ENCODE measurements at regions not wholly inside any gene's neighbourhood (a gene's known extent, or its start where the extent isn't known, plus 50 kb on each side); places are given as distances from the start of the nearest gene placed in this dataset.
"Not testable (repeated sequence)": the region's sequence is repeated elsewhere in the genome, so short reads cannot be mapped to it uniquely, and the experiment has no call there.

GRCh38 chr2:187610450-187610849, 56.2 kb upstream of the TFPI start:
- not testable (repeated sequence) for DNase-seq (ENCODE audit: low read depth, low spot score); H3K4me3 ChIP-seq (ENCODE audit: low read length)

- H3K4me3 ChIP-seq (ENCODE audit: low read length) = no peak overlapping the region
- DNase-seq (ENCODE audit: low read depth, low spot score) = no peak
Observed at GRCh38 chr2:187612857-187613256, 58.6 kb upstream of the TFPI start.

GRCh38 chr2:187614756-187615155, 60.5 kb upstream of the TFPI start:
- no peak for DNase-seq (ENCODE audit: low read depth, low spot score)
- no peak overlapping the region for H3K4me3 ChIP-seq (ENCODE audit: low read length)

DNA sequence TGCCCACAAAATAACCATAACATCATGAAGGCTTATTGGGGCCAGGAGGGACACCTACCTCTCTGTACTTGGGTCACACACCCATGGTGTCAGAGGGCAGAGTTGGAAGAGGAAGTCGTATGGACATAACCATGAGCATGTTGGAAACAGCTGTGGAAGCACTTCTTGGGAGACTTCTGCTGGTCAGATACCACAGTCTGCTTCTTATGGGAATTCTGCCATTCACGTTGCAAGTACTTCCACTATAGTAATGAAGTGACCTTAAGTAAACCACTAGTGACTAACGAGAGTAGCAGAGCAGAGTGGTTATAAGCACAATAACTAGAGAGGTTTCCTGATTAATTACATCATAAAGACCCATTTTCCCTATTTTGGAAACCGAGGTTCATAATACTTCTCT, 61.1 kb upstream of the TFPI start:
- no peak for DNase-seq (ENCODE audit: low read depth, low spot score)
- H3K4me3 ChIP-seq (ENCODE audit: low read length) = no peak overlapping the region

- no peak for DNase-seq (ENCODE audit: low read depth, low spot score)
- H3K4me3 ChIP-seq (ENCODE audit: low read length) = no peak overlapping the region
Observed at GRCh38 chr2:187615902-187616301, 61.7 kb upstream of the TFPI start.

- no peak overlapping the region for H3K4me3 ChIP-seq (ENCODE audit: low read length)
- DNase-seq (ENCODE audit: low read depth, low spot score) = no peak
Observed at GRCh38 chr2:187617120-187617519, 62.9 kb upstream of the TFPI start.

- DNase-seq (ENCODE audit: low read depth, low spot score) = no peak
- no peak overlapping the region for H3K4me3 ChIP-seq (ENCODE audit: low read length)
Observed at GRCh38 chr2:187617905-187618304, 63.7 kb upstream of the TFPI start.

GRCh38 chr2:187618813-187619212, 64.6 kb upstream of the TFPI start:
- no peak for DNase-seq (ENCODE audit: low read depth, low spot score)
- H3K4me3 ChIP-seq (ENCODE audit: low read length) = no peak overlapping the region

- DNase-seq (ENCODE audit: low read depth, low spot score) = no peak
- H3K4me3 ChIP-seq (ENCODE audit: low read length) = no peak overlapping the region
Observed at GRCh38 chr2:187627153-187627552, 72.9 kb upstream of the TFPI start.

DNA sequence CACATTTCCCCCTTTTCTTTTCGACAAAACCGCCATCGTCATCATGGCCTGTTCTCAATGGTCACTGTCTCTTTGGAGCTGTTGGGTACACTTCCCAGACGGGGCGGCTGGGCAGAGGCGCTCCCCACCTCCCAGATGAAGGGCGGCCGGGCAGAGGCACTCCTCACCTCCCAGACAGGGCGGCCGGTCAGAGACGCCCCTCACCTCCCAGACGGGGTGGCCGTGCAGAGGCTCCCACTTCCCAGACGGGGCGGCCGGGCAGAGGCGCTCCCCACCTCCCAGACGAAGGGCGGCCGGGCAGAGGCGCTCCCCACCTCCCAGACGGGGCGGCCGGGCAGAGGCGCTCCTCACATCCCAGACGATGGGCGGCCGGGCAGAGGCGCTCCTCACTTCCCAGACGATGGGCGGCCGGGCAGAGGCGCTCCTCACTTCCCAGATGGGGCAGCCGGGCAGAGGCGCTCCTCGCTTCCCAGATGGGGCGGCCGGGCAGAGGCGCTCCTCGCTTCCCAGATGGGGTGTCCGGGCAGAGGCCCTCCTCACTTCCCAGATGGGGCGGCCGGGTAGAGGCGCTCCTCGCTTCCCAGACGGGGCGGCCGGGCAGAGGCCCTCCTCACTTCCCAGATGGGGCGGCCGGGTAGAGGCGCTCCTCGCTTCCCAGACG, 82.6 kb upstream of the TFPI start:
- H3K4me3 ChIP-seq (ENCODE audit: low read length); DNase-seq (ENCODE audit: low read depth, low spot score): not testable (repeated sequence)

GRCh38 chr2:187637392-187637740, 83.1 kb upstream of the TFPI start:
- DNase-seq (ENCODE audit: low read depth, low spot score); H3K4me3 ChIP-seq (ENCODE audit: low read length): not testable (repeated sequence)

- H3K4me3 ChIP-seq (ENCODE audit: low read length); DNase-seq (ENCODE audit: low read depth, low spot score): not testable (repeated sequence)
Observed at GRCh38 chr2:187637771-187638170, 83.5 kb upstream of the TFPI start.

GRCh38 chr2:187638840-187639239, 84.6 kb upstream of the TFPI start:
- H3K4me3 ChIP-seq (ENCODE audit: low read length) = no peak overlapping the region
- DNase-seq (ENCODE audit: low read depth, low spot score) = no peak

- H3K4me3 ChIP-seq (ENCODE audit: low read length) = no peak overlapping the region
- DNase-seq (ENCODE audit: low read depth, low spot score) = no peak
Observed at GRCh38 chr2:187640926-187641510, 86.8 kb upstream of the TFPI start.

- no peak overlapping the region for H3K4me3 ChIP-seq (ENCODE audit: low read length)
- DNase-seq (ENCODE audit: low read depth, low spot score) = no peak
Observed at GRCh38 chr2:187642498-187642897, 88.3 kb upstream of the TFPI start.

- no peak for DNase-seq (ENCODE audit: low read depth, low spot score)
- no peak overlapping the region for H3K4me3 ChIP-seq (ENCODE audit: low read length)
Observed at GRCh38 chr2:187644486-187644885, 90.3 kb upstream of the TFPI start.

DNA sequence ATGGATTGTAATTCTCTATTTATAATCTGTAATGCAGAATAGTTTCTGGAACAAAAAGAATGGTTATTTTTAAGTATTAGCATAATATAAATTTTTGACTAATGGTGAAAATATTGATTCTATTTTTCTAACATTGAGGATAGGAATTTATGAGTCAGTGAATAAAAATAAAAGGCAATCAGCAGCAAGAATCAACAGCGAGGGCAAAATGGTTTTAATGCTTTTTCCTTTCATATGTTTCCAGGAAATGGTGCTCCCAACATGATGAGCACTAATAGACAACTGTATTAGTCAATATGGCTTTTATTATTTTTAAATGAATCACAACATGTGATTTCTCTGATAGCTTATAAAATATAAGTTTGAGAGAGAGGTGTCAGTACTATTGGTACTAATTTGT, 90.7 kb upstream of the TFPI start:
- no peak for DNase-seq (ENCODE audit: low read depth, low spot score)

GRCh38 chr2:187646556-187646955, 92.3 kb upstream of the TFPI start:
- H3K4me3 ChIP-seq (ENCODE audit: low read length) = no peak overlapping the region
- no peak for DNase-seq (ENCODE audit: low read depth, low spot score)

More for the DNA sequence above, 90.7 kb upstream of the TFPI start:
- H3K4me3 ChIP-seq (ENCODE audit: low read length) = no peak overlapping the region

GRCh38 chr2:187654535-187654934, 100.3 kb upstream of the TFPI start:
- DNase-seq (ENCODE audit: low read depth, low spot score) = no peak
- no peak overlapping the region for H3K4me3 ChIP-seq (ENCODE audit: low read length)

GRCh38 chr2:187655001-187655400, 100.8 kb upstream of the TFPI start:
- no peak overlapping the region for H3K4me3 ChIP-seq (ENCODE audit: low read length)
- no peak for DNase-seq (ENCODE audit: low read depth, low spot score)

DNA sequence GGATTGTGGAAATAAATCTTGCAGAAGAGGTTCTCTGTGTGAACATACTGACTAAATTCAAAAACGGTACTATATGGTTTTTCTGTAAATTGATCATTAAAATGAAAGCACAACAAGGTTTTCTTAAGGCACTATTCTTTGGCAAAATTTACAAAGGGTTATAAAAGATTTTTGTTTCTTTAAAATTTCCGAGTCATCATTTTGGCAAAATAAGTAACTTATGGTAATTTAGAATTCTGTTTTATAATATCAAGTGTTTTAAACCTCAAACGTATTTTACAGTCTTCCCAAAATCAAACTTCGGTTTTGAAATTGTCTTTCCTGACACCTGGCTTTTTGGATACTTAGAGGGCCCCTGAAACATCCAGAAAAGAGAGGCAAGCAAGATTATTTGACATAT, 101.9 kb upstream of the TFPI start:
- no peak for DNase-seq (ENCODE audit: low read depth, low spot score)
- H3K4me3 ChIP-seq (ENCODE audit: low read length) = no peak overlapping the region
